Breast epithelium (tissue), 3 donors: ENCODE measurements at regions not wholly inside any gene's neighbourhood (a gene's known extent, or its start where the extent isn't known, plus 50 kb on each side); places are given as distances from the start of the nearest gene placed in this dataset.

ENCODE experiments used
- POLR2A ChIP-seq: fragments of 450-650 bp; IDR thresholded peaks from one replicate; pipeline ENCODE4 v1.6.1; 2016; ENCODE audit warnings: antibody characterized with exemption, mild to moderate bottlenecking, moderate library complexity
- POLR2AphosphoS5 ChIP-seq, 3 donors: sonication (generic); formaldehyde crosslinking; IDR thresholded peaks; one replicate each; pipeline ENCODE4 v1.6.1; 2017; ENCODE audit warnings: antibody characterized with exemption in 3 of 3
- TF ChIP-seq, protein P1 (sequence below), 3 donors: fragments of 450-650 bp; IDR thresholded peaks; one replicate each; pipeline ENCODE4 v1.5.1; 2016 to 2017; ENCODE audit warnings: antibody characterized with exemption in 3 of 3, mild to moderate bottlenecking in 3 of 3, moderate library complexity in 3 of 3

- TF ChIP-seq, protein P1, sequence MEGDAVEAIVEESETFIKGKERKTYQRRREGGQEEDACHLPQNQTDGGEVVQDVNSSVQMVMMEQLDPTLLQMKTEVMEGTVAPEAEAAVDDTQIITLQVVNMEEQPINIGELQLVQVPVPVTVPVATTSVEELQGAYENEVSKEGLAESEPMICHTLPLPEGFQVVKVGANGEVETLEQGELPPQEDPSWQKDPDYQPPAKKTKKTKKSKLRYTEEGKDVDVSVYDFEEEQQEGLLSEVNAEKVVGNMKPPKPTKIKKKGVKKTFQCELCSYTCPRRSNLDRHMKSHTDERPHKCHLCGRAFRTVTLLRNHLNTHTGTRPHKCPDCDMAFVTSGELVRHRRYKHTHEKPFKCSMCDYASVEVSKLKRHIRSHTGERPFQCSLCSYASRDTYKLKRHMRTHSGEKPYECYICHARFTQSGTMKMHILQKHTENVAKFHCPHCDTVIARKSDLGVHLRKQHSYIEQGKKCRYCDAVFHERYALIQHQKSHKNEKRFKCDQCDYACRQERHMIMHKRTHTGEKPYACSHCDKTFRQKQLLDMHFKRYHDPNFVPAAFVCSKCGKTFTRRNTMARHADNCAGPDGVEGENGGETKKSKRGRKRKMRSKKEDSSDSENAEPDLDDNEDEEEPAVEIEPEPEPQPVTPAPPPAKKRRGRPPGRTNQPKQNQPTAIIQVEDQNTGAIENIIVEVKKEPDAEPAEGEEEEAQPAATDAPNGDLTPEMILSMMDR (IDR thresholded peaks at IDR 0.05), result no peak
- TF ChIP-seq POLR2AphosphoS5 (IDR thresholded peaks at IDR 0.05) (no peak), POLR2A (no peak)
Observed at GRCh38 chr15:61393524-61393923, 164.4 kb upstream of the RORA start.
